K562 (cell line): ENCODE measurements at regions not wholly inside any gene's neighbourhood (a gene's known extent, or its start where the extent isn't known, plus 50 kb on each side); places are given as distances from the start of the nearest gene placed in this dataset.
A peak's percentile ranks its signal among the peaks of the same experiment; 100 is the strongest.

Source experiments
- ATAC-seq: fragments of 200-7000 bp; cut with Tn5 transposase; 3 replicates; pipeline ENCODE4 v1.9.1; 2020; ENCODE audit warnings: moderate library complexity
- BruUV-seq: library from RNA; stranded (reverse); fragments of 400-500 nt; replicated peaks from 2 replicates; lab custom pipeline; 2021; lab: Mats Ljungman, UMichigan
- CTCF ChIA-PET: fragments of 300-600 bp; formaldehyde crosslinking; extraction: SDS; loops from one replicate; lab custom pipeline; 2021; ENCODE audit warnings: low intra/inter-chr PET ratio; lab: Yijun Ruan, JAX
- POLR2A ChIA-PET: fragments of 300-600, 350-650 bp; sonication (Branson Sonifier 250); formaldehyde crosslinking; extraction: SDS; loops from one replicate; lab custom pipeline; 2021; ENCODE audit warnings: antibody characterized with exemption, inconsistent platforms; lab: Yijun Ruan, JAX
- DNase-seq, 4 experiments: peaks; one replicate each; pipeline versions ENCODE4 v3.0.0 to v3.0.0-alpha.2; 2011 to 2018; ENCODE audit warnings: low spot score in 3 of 4, mixed read lengths in 3 of 4; ENCODE audit errors: extremely low read depth in 1 of 4
- FAIRE-seq: peaks from 2 replicates; lab custom pipeline; 2011; peaks lifted over from hg19 to GRCh38; lab: Jason Lieb, UNC
- H2AFZ ChIP-seq: 2 replicates; pipeline ENCODE4 v1.6.0; 2011; ENCODE audit warnings: low read depth, low read length, control low read depth, inconsistent platforms
- H3K27ac ChIP-seq: fragments of 200-600 bp; 3 replicates; pipeline ENCODE4 v1.8.0; 2011; ENCODE audit warnings: low read depth, mild to moderate bottlenecking, control low read depth, inconsistent platforms, low read length, moderate library complexity, mixed read lengths; ENCODE audit errors: extremely low read depth
- H3K27me3 ChIP-seq, 2 experiments: fragments of 300-600 bp in 1 of 2; 2 replicates in 1 of 2; 3 replicates in 1 of 2; pipeline versions ENCODE4 v1.6.0 to v1.8.0; 2011; ENCODE audit warnings: inconsistent platforms in 2 of 2, low read length in 2 of 2, mild to moderate bottlenecking in 1 of 2, mixed read lengths in 1 of 2, moderate library complexity in 1 of 2; ENCODE audit not compliant: control insufficient read depth in 2 of 2, insufficient read depth in 2 of 2
- H3K36me3 ChIP-seq: fragments of 300-600 bp; 3 replicates; pipeline ENCODE4 v1.8.0; 2011; ENCODE audit warnings: mild to moderate bottlenecking, low read length, inconsistent platforms; ENCODE audit not compliant: control insufficient read depth, insufficient read depth
- H3K4me1 ChIP-seq, 2 experiments: fragments of 200-600 bp in 1 of 2; replicated peaks in 1 of 2; 2 replicates in 1 of 2; 3 replicates in 1 of 2; pipeline versions ENCODE4 v1.5.1 to v1.8.0; 2011; ENCODE audit warnings: inconsistent platforms in 2 of 2, low read length in 2 of 2, mild to moderate bottlenecking in 1 of 2, mixed read lengths in 1 of 2, moderate library complexity in 1 of 2; ENCODE audit not compliant: control insufficient read depth in 2 of 2, insufficient read depth in 2 of 2
- H3K4me2 ChIP-seq: 2 replicates; pipeline ENCODE4 v1.6.1; 2011; ENCODE audit warnings: low read length, control low read depth, inconsistent platforms, mixed read lengths; ENCODE audit not compliant: insufficient read depth
- H3K4me3 ChIP-seq: fragments of 200-600 bp; sonication (generic), shearing (Covaris generic); 2 replicates; pipeline ENCODE4 v1.5.1; 2016; ENCODE audit warnings: control low read depth, inconsistent platforms
- H3K79me2 ChIP-seq: fragments of 200-600 bp; 3 replicates; pipeline ENCODE4 v1.8.0; 2011; ENCODE audit warnings: low read length, inconsistent platforms; ENCODE audit not compliant: control insufficient read depth, insufficient read depth
- H3K9ac ChIP-seq, 2 experiments: 2 replicates each; pipeline versions ENCODE4 v1.6.0 to v1.6.1; 2011; ENCODE audit warnings: low read depth in 2 of 2, low read length in 2 of 2, control low read depth in 1 of 2, inconsistent platforms in 1 of 2, mild to moderate bottlenecking in 1 of 2, mixed read lengths in 1 of 2; ENCODE audit not compliant: insufficient read depth in 1 of 2
- H3K9me1 ChIP-seq: one replicate; pipeline ENCODE4 v1.6.0; 2011; ENCODE audit warnings: inconsistent platforms, mild to moderate bottlenecking, low read length, moderate library complexity; ENCODE audit not compliant: control insufficient read depth, insufficient read depth
- H3K9me3 ChIP-seq: replicated peaks from 2 replicates; pipeline ENCODE4 v1.5.1; 2011; ENCODE audit warnings: low read depth, low read length, inconsistent platforms; ENCODE audit not compliant: control insufficient read depth, insufficient read depth
- H4K20me1 ChIP-seq: replicated peaks from 2 replicates; pipeline ENCODE4 v1.6.1; 2011; ENCODE audit warnings: low read length, inconsistent platforms, mixed read lengths; ENCODE audit not compliant: control insufficient read depth, insufficient read depth
- BHLHE40 ChIP-seq: IDR thresholded peaks from 2 replicates; pipeline ENCODE4 v1.6.1; 2011; ENCODE audit warnings: low read length, improper control_type of control experiment
- HMG20B ChIP-seq: fragments of 250-450 bp; sonication (Bioruptor Pico); IDR thresholded peaks from 2 replicates; pipeline ENCODE4 v1.5.0; 2021; ENCODE audit warnings: mild to moderate bottlenecking
- LCOR ChIP-seq: sonication (generic); formaldehyde crosslinking; IDR thresholded peaks from 2 replicates; pipeline ENCODE4 v1.8.0; 2022; ENCODE audit warnings: mild to moderate bottlenecking, missing genetic modification reagents
- MECOM ChIP-seq: fragments of 250-450 bp; sonication (Bioruptor Pico); IDR thresholded peaks from 2 replicates; pipeline ENCODE4 v1.8.0; 2022; ENCODE audit warnings: inconsistent platforms
- MTF1 ChIP-seq: fragments of 250-450 bp; sonication (Bioruptor Pico); IDR thresholded peaks from 2 replicates; pipeline ENCODE4 v1.9.0; 2021; ENCODE audit warnings: moderate library complexity, mild to moderate bottlenecking, inconsistent platforms, borderline replicate concordance
- NRF1 ChIP-seq, 2 experiments: fragments of 450-650 bp; IDR thresholded peaks in 1 of 2; conservative IDR thresholded peaks in 1 of 2; 2 replicates each; pipeline ENCODE4 v1.6.1; 2014; ENCODE audit warnings: mild to moderate bottlenecking in 2 of 2
- RBBP5 ChIP-seq: fragments of 200-600 bp; sonication (generic); IDR thresholded peaks from 2 replicates; pipeline ENCODE4 v1.6.1; 2012; ENCODE audit warnings: borderline replicate concordance, mild to moderate bottlenecking, low read length, control low read depth, inconsistent platforms; ENCODE audit not compliant: insufficient read depth, poor library complexity, severe bottlenecking
- RBM25 ChIP-seq: fragments of 200-400 bp; formaldehyde crosslinking; IDR thresholded peaks from 2 replicates; pipeline ENCODE4 v1.6.1; 2018; ENCODE audit warnings: low read length, low read depth, moderate library complexity; ENCODE audit not compliant: severe bottlenecking
- SMARCA4 ChIP-seq: fragments of 450-650 bp; IDR thresholded peaks from 2 replicates; pipeline ENCODE4 v1.6.1; 2016
- ZNF766 ChIP-seq: fragments of 200-800 bp; sonication (Bioruptor generic); conservative IDR thresholded peaks from 2 replicates; pipeline ENCODE4 v1.6.1; 2016; ENCODE audit warnings: missing genetic modification characterization, missing compliant biosample characterization
- WGBS: fragments of 100-300 bp; shearing (Covaris generic); methylation state at CpG from one replicate; pipeline ENCODE4 v1.1.6; 2016; ENCODE audit warnings: low coverage, mixed read lengths; ENCODE audit not compliant: insufficient coverage; ENCODE audit errors: missing lambda C conversion rate; 5-methylcytosine and 5-hydroxymethylcytosine counted together
- in situ Hi-C: fragments of 300-500 bp; cut with MboI; formaldehyde crosslinking; loops from 4 replicates; pipeline ENCODE4 v1.15.0; 2018; ENCODE audit warnings: inconsistent platforms, mixed read lengths
- intact Hi-C: fragments of 100-400 bp; cut with micrococcal nuclease; formaldehyde crosslinking; loops from 2 replicates; pipeline ENCODE4 v1.14.2; 2022

DNA sequence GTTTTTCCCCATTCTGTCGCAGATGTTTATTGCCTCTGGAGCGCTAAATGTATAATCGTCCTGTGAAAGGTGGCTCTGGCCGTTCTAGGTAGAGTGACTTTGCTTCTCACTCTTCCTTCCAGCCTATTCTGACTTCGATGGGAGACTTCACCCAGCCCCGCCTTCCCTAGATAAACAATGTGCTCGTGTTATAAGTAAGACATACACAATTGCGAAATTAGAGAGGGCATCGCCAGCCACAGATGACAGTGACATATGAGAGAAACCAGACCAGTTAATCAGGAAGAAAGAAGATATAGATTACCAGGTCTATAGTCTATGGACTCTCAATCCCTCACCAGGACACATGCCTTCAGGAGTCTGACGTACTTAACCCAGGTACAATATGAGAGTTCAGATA, 1050.5 kb upstream of the AUTS2 start:
- no TSS peak for BruUV-seq
- H3K9ac ChIP-seq = no peak overlapping the region
- no peak overlapping the region for H3K27ac ChIP-seq
- H3K9me1 ChIP-seq = no peaks in the 10 kb centered on the region
- no peak overlapping the region for H3K4me3 ChIP-seq
- CTCF ChIA-PET = no interaction called here
- H3K4me2 ChIP-seq = no peak overlapping the region
- no peaks in the 10 kb centered on the region; a peak in 1 of 5 replicates for H3K27me3 ChIP-seq
- no peaks in the 10 kb centered on the region for H3K36me3 ChIP-seq
- no peaks in the 10 kb centered on the region for H3K79me2 ChIP-seq
- no peak for TF ChIP-seq NRF1 (conservative IDR thresholded peaks at IDR 0.05 in 1 of 2, IDR thresholded peaks at IDR 0.05 in 1 of 2)
- TF ChIP-seq LCOR (CRISPR knock-in tag) = no peak
- no peak for TF ChIP-seq SMARCA4
- no peak for TF ChIP-seq MECOM (CRISPR knock-in tag)
- no peak for TF ChIP-seq MTF1 (CRISPR knock-in tag)
- TF ChIP-seq RBBP5 = no peak
- no peak for TF ChIP-seq HMG20B (CRISPR knock-in tag)
- TF ChIP-seq, all 486 proteins: peak for 0
- 4% methylated on average over 10 of the region's 10 CpGs for WGBS
- H3K9me3 ChIP-seq = no peaks in the 10 kb centered on the region
- in situ Hi-C loops = no loop called here
- FAIRE-seq (no peak), ATAC-seq (no peak), DNase-seq (no peak)
- H4K20me1 ChIP-seq = no peaks in the 10 kb centered on the region
- intact Hi-C loops = no loop called here
- no peaks in the 10 kb centered on the region for H3K4me1 ChIP-seq
- POLR2A ChIA-PET = no interaction called here
- H2AFZ ChIP-seq = no peak overlapping the region

DNA sequence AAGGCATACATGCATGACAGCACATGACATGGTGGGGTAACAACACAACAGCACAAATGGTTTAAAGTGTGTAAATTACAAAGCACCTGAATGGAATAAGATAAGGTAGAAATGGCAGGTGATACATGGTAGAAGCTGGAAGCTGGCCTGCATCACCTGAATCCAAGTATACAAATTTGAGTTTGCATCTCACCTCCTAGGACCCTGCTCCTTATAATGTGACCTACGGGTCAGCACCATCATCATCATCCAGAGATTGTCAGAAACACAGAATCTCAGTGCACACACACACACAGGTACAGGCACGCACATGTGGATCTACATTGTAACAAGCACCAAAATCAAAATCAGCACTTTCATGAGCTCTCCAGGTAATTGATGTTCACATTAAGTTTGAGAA, 1048.2 kb upstream of the AUTS2 start:
- no TSS peak for BruUV-seq
- no peak for FAIRE-seq
- Histone ChIP-seq H3K9me3 (no peaks in the 10 kb centered on the region), H3K27me3 (no peaks in the 10 kb centered on the region; a peak in 1 of 5 replicates), H3K79me2 (no peaks in the 10 kb centered on the region), H4K20me1 (no peaks in the 10 kb centered on the region), H3K4me1 (no peaks in the 10 kb centered on the region), H3K4me3 (no peak overlapping the region), H2AFZ (no peak overlapping the region), H3K4me2 (no peak overlapping the region), H3K36me3 (no peaks in the 10 kb centered on the region), H3K9ac (no peak overlapping the region), H3K9me1 (no peaks in the 10 kb centered on the region), H3K27ac (no peak overlapping the region)
- in situ Hi-C loops = no loop called here
- intact Hi-C loops = no loop called here
- TF ChIP-seq ZNF766 (CRISPR knock-in tag) (no peak), BHLHE40 (no peak), RBM25 (peak; percentile 76)
- no peak for DNase-seq
- ChIA-PET POLR2A (no interaction called here), CTCF (no interaction called here)
- 0% methylated on average over 2 of the region's 2 CpGs for WGBS
- no peak for ATAC-seq
